Parathyroid adenoma (tissue), 2 donors: ENCODE measurements at regions not wholly inside any gene's neighbourhood (a gene's known extent, or its start where the extent isn't known, plus 50 kb on each side); places are given as distances from the start of the nearest gene placed in this dataset.

Experiments
- H2AFZ ChIP-seq: fragments of 300-600 bp; sonication (generic); one replicate; pipeline ENCODE4 v1.7.0; 2017; ENCODE audit warnings: antibody characterized with exemption, mild to moderate bottlenecking
- H3K27ac ChIP-seq: fragments of 300-600 bp; sonication (generic); one replicate; pipeline ENCODE4 v1.7.0; 2017
- H3K27me3 ChIP-seq: fragments of 300-600 bp; sonication (generic); one replicate; pipeline ENCODE4 v1.7.0; 2017; ENCODE audit warnings: low read length; ENCODE audit not compliant: control insufficient read depth, insufficient read depth
- H3K36me3 ChIP-seq: fragments of 300-600 bp; sonication (generic); one replicate; pipeline ENCODE4 v1.7.0; 2017; ENCODE audit warnings: low read length; ENCODE audit not compliant: control insufficient read depth, insufficient read depth
- H3K4me1 ChIP-seq: fragments of 300-600 bp; sonication (generic); one replicate; pipeline ENCODE4 v1.7.0; 2017; ENCODE audit warnings: control low read depth
- H3K4me2 ChIP-seq: fragments of 300-600 bp; sonication (generic); one replicate; pipeline ENCODE4 v1.7.0; 2017; ENCODE audit warnings: low read length
- H3K4me3 ChIP-seq: fragments of 300-600 bp; sonication (generic); one replicate; pipeline ENCODE4 v1.7.0; 2017; ENCODE audit warnings: low read depth, low read length
- H3K79me2 ChIP-seq: fragments of 300-600 bp; sonication (generic); one replicate; pipeline ENCODE4 v1.7.0; 2017; ENCODE audit warnings: control low read depth
- H3K9ac ChIP-seq: fragments of 300-600 bp; sonication (generic); one replicate; pipeline ENCODE4 v1.7.0; 2017; ENCODE audit warnings: mild to moderate bottlenecking
- H3K9me3 ChIP-seq: fragments of 300-600 bp; sonication (generic); one replicate; pipeline ENCODE4 v1.7.0; 2017; ENCODE audit warnings: low read length; ENCODE audit not compliant: control insufficient read depth
- TF ChIP-seq, protein P1 (sequence below): fragments of 300-600 bp; sonication (generic); IDR thresholded peaks from one replicate; pipeline ENCODE4 v1.7.0; 2017; ENCODE audit warnings: antibody characterized with exemption, mild to moderate bottlenecking
- donor health status: primary hyperparathyroidism.

DNA sequence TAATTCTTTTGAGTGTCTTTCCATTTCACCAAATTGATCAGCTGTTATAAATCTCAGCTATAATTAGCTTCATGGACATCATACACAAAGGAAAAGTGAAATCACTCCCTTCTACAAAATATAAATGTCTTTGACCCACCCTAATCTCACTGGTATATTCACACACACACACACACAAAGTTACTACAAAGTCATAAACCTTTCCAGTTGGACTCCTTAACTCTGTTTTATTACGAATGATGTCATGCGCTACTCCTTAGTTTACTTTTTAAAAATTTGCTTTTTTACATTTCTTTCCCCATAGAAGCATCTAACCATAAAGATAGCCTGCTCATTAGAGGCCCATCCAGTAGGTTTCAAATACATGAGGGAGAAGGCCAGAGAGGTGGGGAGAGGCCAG, 103.0 kb downstream of the SLC30A10 start:
- no peak overlapping the region for H3K27ac ChIP-seq
- no peak overlapping the region for H2AFZ ChIP-seq
- H3K4me3 ChIP-seq, result no peak overlapping the region
- H3K9me3 ChIP-seq, result no peaks in the 10 kb centered on the region
- no peaks in the 10 kb centered on the region for H3K36me3 ChIP-seq
- H3K27me3 ChIP-seq, result no peaks in the 10 kb centered on the region
- H3K79me2 ChIP-seq, result no peaks in the 10 kb centered on the region
- TF ChIP-seq, protein P1, sequence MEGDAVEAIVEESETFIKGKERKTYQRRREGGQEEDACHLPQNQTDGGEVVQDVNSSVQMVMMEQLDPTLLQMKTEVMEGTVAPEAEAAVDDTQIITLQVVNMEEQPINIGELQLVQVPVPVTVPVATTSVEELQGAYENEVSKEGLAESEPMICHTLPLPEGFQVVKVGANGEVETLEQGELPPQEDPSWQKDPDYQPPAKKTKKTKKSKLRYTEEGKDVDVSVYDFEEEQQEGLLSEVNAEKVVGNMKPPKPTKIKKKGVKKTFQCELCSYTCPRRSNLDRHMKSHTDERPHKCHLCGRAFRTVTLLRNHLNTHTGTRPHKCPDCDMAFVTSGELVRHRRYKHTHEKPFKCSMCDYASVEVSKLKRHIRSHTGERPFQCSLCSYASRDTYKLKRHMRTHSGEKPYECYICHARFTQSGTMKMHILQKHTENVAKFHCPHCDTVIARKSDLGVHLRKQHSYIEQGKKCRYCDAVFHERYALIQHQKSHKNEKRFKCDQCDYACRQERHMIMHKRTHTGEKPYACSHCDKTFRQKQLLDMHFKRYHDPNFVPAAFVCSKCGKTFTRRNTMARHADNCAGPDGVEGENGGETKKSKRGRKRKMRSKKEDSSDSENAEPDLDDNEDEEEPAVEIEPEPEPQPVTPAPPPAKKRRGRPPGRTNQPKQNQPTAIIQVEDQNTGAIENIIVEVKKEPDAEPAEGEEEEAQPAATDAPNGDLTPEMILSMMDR, result no peak
- H3K4me2 ChIP-seq, result no peak overlapping the region
- no peak overlapping the region for H3K9ac ChIP-seq
- H3K4me1 ChIP-seq, result no peaks in the 10 kb centered on the region

DNA sequence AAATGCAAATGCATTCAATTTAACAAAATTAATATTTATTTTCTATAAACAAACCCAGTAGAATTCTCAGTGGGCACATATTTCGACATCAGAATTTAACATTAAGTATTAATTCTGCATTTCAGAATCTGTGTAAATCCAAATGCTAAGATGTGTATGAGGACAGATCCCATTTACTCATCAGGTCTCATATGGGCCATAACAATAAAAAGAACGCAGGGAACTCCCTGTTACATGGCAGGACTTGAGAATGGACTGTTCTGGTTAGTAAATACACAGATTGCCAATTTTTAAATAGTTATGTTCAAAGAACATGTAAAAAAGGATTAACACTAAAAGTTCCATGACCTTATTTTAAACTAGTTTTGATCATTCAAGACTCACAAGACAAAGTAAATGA, 104.0 kb downstream of the SLC30A10 start:
- Histone ChIP-seq H3K27me3 (no peaks in the 10 kb centered on the region), H3K27ac (no peak overlapping the region), H3K4me2 (no peak overlapping the region), H3K9me3 (no peaks in the 10 kb centered on the region), H3K36me3 (no peaks in the 10 kb centered on the region), H2AFZ (no peak overlapping the region), H3K79me2 (no peaks in the 10 kb centered on the region), H3K4me3 (no peak overlapping the region), H3K9ac (no peak overlapping the region), H3K4me1 (no peaks in the 10 kb centered on the region)
- TF ChIP-seq, protein P1, result no peak

DNA sequence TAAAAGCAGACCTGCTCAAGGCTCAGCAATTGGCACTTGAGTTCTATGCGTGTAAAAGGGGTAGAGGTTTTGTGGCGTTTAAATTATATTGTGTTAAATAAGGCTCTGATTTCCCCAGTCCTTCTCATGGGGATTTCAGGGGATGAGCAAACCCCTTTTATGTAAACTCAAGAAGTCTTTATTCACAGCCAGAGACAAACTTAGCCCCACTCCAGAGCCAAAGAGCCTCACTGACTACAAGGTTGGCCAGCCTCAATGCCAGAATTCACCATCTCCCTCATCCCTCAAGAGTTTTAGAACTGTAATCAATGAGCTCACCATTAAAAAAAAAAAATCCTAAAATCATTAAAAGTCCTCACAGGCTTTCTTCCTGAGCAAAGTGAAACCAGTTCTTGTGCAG, 107.8 kb downstream of the SLC30A10 start:
- no peaks in the 10 kb centered on the region for H3K9me3 ChIP-seq

DNA sequence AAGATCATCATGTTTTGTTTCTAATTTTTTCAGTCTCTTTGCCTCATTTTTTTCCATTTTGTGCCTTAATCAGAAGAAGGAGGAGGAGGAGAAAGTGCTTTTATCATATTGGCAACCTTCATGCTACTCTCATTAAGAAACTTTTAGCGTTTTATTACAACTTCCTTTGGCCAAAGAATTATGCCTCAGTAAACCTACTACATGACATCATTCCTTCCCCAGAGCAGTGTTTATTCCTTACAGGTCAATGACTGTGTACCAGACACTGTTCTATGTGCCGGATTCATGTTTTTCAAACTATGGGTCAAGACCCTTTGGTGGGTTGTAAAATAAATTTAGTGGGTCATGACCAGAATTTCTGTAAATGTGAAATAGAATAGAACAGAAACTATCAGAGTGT, 110.4 kb downstream of the SLC30A10 start:
- H3K79me2 ChIP-seq, result no peaks in the 10 kb centered on the region
- H3K4me3 ChIP-seq, result no peak overlapping the region
- H3K9ac ChIP-seq, result no peak overlapping the region
- H3K36me3 ChIP-seq, result no peaks in the 10 kb centered on the region
- H3K4me2 ChIP-seq, result no peak overlapping the region
- H3K27ac ChIP-seq, result no peak overlapping the region
- TF ChIP-seq, protein P1, result no peak
- no peaks in the 10 kb centered on the region for H3K9me3 ChIP-seq
- no peak overlapping the region for H2AFZ ChIP-seq
- H3K27me3 ChIP-seq, result no peaks in the 10 kb centered on the region
- no peaks in the 10 kb centered on the region for H3K4me1 ChIP-seq

More for the DNA sequence above, 107.8 kb downstream of the SLC30A10 start:
- no peaks in the 10 kb centered on the region for H3K36me3 ChIP-seq
- H3K27me3 ChIP-seq, result no peaks in the 10 kb centered on the region
- no peak overlapping the region for H2AFZ ChIP-seq
- H3K9ac ChIP-seq, result no peak overlapping the region
- no peak overlapping the region for H3K4me3 ChIP-seq
- no peak overlapping the region for H3K27ac ChIP-seq
- no peaks in the 10 kb centered on the region for H3K4me1 ChIP-seq
- H3K4me2 ChIP-seq, result no peak overlapping the region
- no peaks in the 10 kb centered on the region for H3K79me2 ChIP-seq
- TF ChIP-seq, protein P1, result no peak

DNA sequence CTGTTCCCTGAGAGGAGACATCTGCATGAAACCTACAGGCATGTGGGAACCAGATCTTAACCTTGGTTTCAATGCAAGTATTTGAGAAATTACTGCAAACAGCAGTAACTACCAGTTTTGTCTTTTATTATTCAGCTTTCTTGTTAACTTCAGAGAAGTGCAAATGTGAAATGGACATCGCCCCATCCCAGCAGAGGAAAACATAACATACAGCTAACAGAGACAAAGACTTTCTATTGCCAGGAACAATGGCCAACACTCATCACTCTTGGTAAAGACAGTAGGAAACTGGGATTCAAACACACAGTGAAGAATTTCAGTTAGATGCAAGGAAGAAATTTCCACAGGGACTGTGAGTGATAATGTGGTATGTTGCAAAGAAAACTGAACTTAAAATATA, 115.1 kb downstream of the SLC30A10 start:
- no peak overlapping the region for H3K27ac ChIP-seq
- H3K4me1 ChIP-seq, result no peaks in the 10 kb centered on the region
- no peaks in the 10 kb centered on the region for H3K79me2 ChIP-seq
- H3K4me3 ChIP-seq, result no peak overlapping the region
- H3K9me3 ChIP-seq, result no peaks in the 10 kb centered on the region
- no peak overlapping the region for H3K4me2 ChIP-seq
- H3K36me3 ChIP-seq, result no peaks in the 10 kb centered on the region
- H3K27me3 ChIP-seq, result no peaks in the 10 kb centered on the region
- no peak overlapping the region for H2AFZ ChIP-seq
- TF ChIP-seq, protein P1, result no peak
- no peak overlapping the region for H3K9ac ChIP-seq
